SU-DHL-6 (cell line): ENCODE measurements at regions not wholly inside any gene's neighbourhood (a gene's known extent, or its start where the extent isn't known, plus 50 kb on each side); places are given as distances from the start of the nearest gene placed in this dataset.

Source experiments
- CTCF ChIP-seq: fragments of 200-600 bp; sonication (generic); IDR thresholded peaks from one replicate; pipeline ENCODE4 v1.5.1; 2017; ENCODE audit warnings: antibody characterized with exemption, mild to moderate bottlenecking, low read length, moderate library complexity; ENCODE audit not compliant: insufficient read depth, poor library complexity, severe bottlenecking
- EZH2phosphoT487 ChIP-seq: fragments of 200-600 bp; sonication (generic), shearing (Covaris generic); conservative IDR thresholded peaks from 2 replicates; pipeline ENCODE4 v1.6.1; 2018; ENCODE audit warnings: mild to moderate bottlenecking, antibody characterized with exemption, low read length, moderate library complexity, mixed read lengths

DNA sequence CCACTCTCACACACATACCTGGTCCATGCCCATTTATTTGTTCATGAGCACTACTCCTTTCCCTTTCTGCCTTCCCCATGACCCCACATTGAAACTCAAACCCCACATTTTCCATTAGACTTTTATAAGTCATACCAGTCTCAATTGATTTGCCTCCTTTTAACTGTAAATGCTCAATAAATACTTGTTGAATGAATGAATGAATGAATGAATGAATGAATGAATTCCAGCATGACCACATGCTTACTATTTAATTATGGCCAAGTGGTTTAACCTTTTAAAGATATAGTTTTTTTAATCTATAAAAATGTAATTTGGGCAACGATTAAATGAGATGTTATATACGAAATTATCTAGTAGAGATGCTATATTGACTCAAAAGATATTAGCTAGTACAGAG is 54.1 kb upstream of the GRAMD2B start:
- TF ChIP-seq CTCF (no peak), EZH2phosphoT487 (no peak)
